CD8-positive, alpha-beta memory T cell (primary cell): ENCODE measurements at regions not wholly inside any gene's neighbourhood (a gene's known extent, or its start where the extent isn't known, plus 50 kb on each side); places are given as distances from the start of the nearest gene placed in this dataset.
"Not testable (repeated sequence)": the region's sequence is repeated elsewhere in the genome, so short reads cannot be mapped to it uniquely, and the experiment has no call there.

Source experiments
- CTCF ChIA-PET: fragments of 350-600 bp; sonication (Branson Sonifier 250); formaldehyde crosslinking; loops from one replicate; lab custom pipeline; 2021; ENCODE audit warnings: antibody characterized with exemption; lab: Charles Lee
- POLR2A ChIA-PET: fragments of 350-600 bp; sonication (Branson Sonifier 250); formaldehyde crosslinking; loops from one replicate; lab custom pipeline; 2021; ENCODE audit warnings: antibody characterized with exemption; lab: Charles Lee
- DNase-seq, 5 donors: peaks; one replicate each; pipeline versions ENCODE4 v3.0.0 to v3.0.0-alpha.2; 2020 to 2022; ENCODE audit warnings: mixed read lengths in 1 of 5
- H3K27ac ChIP-seq: one replicate; pipeline ENCODE4 v1.7.0; 2013; ENCODE audit warnings: low read depth, mild to moderate bottlenecking, low read length, moderate library complexity
- H3K27me3 ChIP-seq: 2 replicates; pipeline ENCODE4 v1.7.0; 2013; ENCODE audit warnings: low read length, mild to moderate bottlenecking; ENCODE audit not compliant: insufficient read depth, poor library complexity, severe bottlenecking
- H3K36me3 ChIP-seq: 2 replicates; pipeline ENCODE4 v1.7.0; 2013; ENCODE audit warnings: mild to moderate bottlenecking, low read length, moderate library complexity; ENCODE audit not compliant: insufficient read depth
- H3K4me1 ChIP-seq: 2 replicates; pipeline ENCODE4 v1.7.0; 2013; ENCODE audit warnings: mild to moderate bottlenecking, low read length, moderate library complexity; ENCODE audit not compliant: insufficient read depth
- H3K4me3 ChIP-seq: 2 replicates; pipeline ENCODE4 v1.7.0; 2013; ENCODE audit warnings: mild to moderate bottlenecking, low read length
- H3K9me3 ChIP-seq: 2 replicates; pipeline ENCODE4 v1.7.0; 2013; ENCODE audit warnings: mild to moderate bottlenecking, low read length
- H3K27ac Mint-ChIP-seq, 8 donors: one replicate each; pipeline ENCODE4 v1.8.0; 2020 to 2021; ENCODE audit warnings: mixed read lengths in 8 of 8, mild to moderate bottlenecking in 6 of 8, inconsistent platforms in 3 of 8, moderate library complexity in 3 of 8
- H3K27me3 Mint-ChIP-seq, 2 donors: one replicate each; pipeline ENCODE4 v1.8.0; 2020 to 2021; ENCODE audit warnings: mixed read lengths in 2 of 2, mild to moderate bottlenecking in 1 of 2, moderate library complexity in 1 of 2
- H3K36me3 Mint-ChIP-seq, 3 donors: one replicate each; pipeline ENCODE4 v1.8.0; 2020 to 2021; ENCODE audit warnings: mixed read lengths in 3 of 3, inconsistent platforms in 1 of 3, mild to moderate bottlenecking in 1 of 3
- H3K4me1 Mint-ChIP-seq, 3 donors: one replicate each; pipeline ENCODE4 v1.8.0; 2020 to 2021; ENCODE audit warnings: mixed read lengths in 3 of 3, inconsistent platforms in 1 of 3, mild to moderate bottlenecking in 1 of 3
- H3K4me3 Mint-ChIP-seq, 7 donors: one replicate each; pipeline ENCODE4 v1.8.0; 2020 to 2021; ENCODE audit warnings: mixed read lengths in 7 of 7, mild to moderate bottlenecking in 6 of 7, moderate library complexity in 4 of 7, inconsistent platforms in 2 of 7
- H3K9me3 Mint-ChIP-seq, 5 donors: one replicate each; pipeline ENCODE4 v1.8.0; 2020 to 2022; ENCODE audit warnings: mixed read lengths in 5 of 5, mild to moderate bottlenecking in 3 of 5, moderate library complexity in 2 of 5, inconsistent platforms in 1 of 5

GRCh38 chr4:72765788-72766187, 196.8 kb upstream of the ADAMTS3 start:
- H3K27me3 ChIP-seq, H3K36me3 ChIP-seq, H3K27me3 Mint-ChIP-seq, H3K27ac Mint-ChIP-seq, H3K9me3 Mint-ChIP-seq, H3K27ac ChIP-seq, DNase-seq, H3K4me3 ChIP-seq, CTCF ChIA-PET, H3K4me3 Mint-ChIP-seq, H3K36me3 Mint-ChIP-seq, POLR2A ChIA-PET, H3K9me3 ChIP-seq, H3K4me1 ChIP-seq, H3K4me1 Mint-ChIP-seq: not testable (repeated sequence)

- H3K36me3 ChIP-seq, result no peaks in the 10 kb centered on the region
- H3K9me3 Mint-ChIP-seq, result peaks cover 0 to 5% (median 2%) of the 10 kb centered on the region in 5 donors
- H3K4me1 Mint-ChIP-seq, result no peaks in the 10 kb centered on the region
- H3K9me3 ChIP-seq, result no peaks in the 10 kb centered on the region
- H3K4me3 ChIP-seq, result no peak overlapping the region
- peaks cover 3 to 4% of the 10 kb centered on the region in 2 donors for H3K27me3 Mint-ChIP-seq
- H3K36me3 Mint-ChIP-seq, result no peaks in the 10 kb centered on the region
- no peak overlapping the region for H3K27ac ChIP-seq
- no peaks in the 10 kb centered on the region for H3K27me3 ChIP-seq
- CTCF ChIA-PET, result no interaction called here
- no peak overlapping the region for H3K4me3 Mint-ChIP-seq
- POLR2A ChIA-PET, result no interaction called here
- no peak overlapping the region for H3K27ac Mint-ChIP-seq
- no peaks in the 10 kb centered on the region for H3K4me1 ChIP-seq
- DNase-seq, result no peak
Observed at GRCh38 chr4:72761368-72762038, 192.5 kb upstream of the ADAMTS3 start.

GRCh38 chr4:72753414-72753813, 184.4 kb upstream of the ADAMTS3 start:
- DNase-seq, H3K4me3 ChIP-seq, H3K27ac Mint-ChIP-seq, CTCF ChIA-PET, H3K4me1 ChIP-seq, H3K27ac ChIP-seq, H3K9me3 ChIP-seq, POLR2A ChIA-PET, H3K27me3 Mint-ChIP-seq, H3K27me3 ChIP-seq, H3K4me3 Mint-ChIP-seq, H3K36me3 ChIP-seq, H3K36me3 Mint-ChIP-seq, H3K4me1 Mint-ChIP-seq: not testable (repeated sequence)
- H3K9me3 Mint-ChIP-seq, result peaks cover 23 to 32% (median 24%) of the 10 kb centered on the region in 5 donors

- Mint-ChIP-seq H3K4me3 (no peak overlapping the region), H3K36me3 (no peaks in the 10 kb centered on the region), H3K27me3 (peaks cover 0 to 2% of the 10 kb centered on the region in 2 donors), H3K4me1 (no peaks in the 10 kb centered on the region), H3K9me3 (peaks cover 0 to 5% (median 3%) of the 10 kb centered on the region in 5 donors), H3K27ac (no peak overlapping the region)
- ChIA-PET POLR2A (no interaction called here), CTCF (no interaction called here)
- no peak for DNase-seq
- no peaks in the 10 kb centered on the region for H3K9me3 ChIP-seq
- H3K36me3 ChIP-seq, result no peaks in the 10 kb centered on the region
- H3K4me1 ChIP-seq, result no peaks in the 10 kb centered on the region
- H3K27me3 ChIP-seq, result no peaks in the 10 kb centered on the region
- H3K27ac ChIP-seq, result no peak overlapping the region
- no peak overlapping the region for H3K4me3 ChIP-seq
Observed at GRCh38 chr4:72744103-72744725, 175.2 kb upstream of the ADAMTS3 start.

GRCh38 chr4:72743078-72743477, 174.1 kb upstream of the ADAMTS3 start:
- no peaks in the 10 kb centered on the region for H3K4me1 ChIP-seq
- Mint-ChIP-seq H3K27ac (no peak overlapping the region), H3K27me3 (peaks cover 0 to 2% of the 10 kb centered on the region in 2 donors), H3K9me3 (peaks cover 0 to 5% (median 3%) of the 10 kb centered on the region in 5 donors), H3K4me3 (no peak overlapping the region), H3K36me3 (no peaks in the 10 kb centered on the region), H3K4me1 (no peaks in the 10 kb centered on the region)
- no peaks in the 10 kb centered on the region for H3K9me3 ChIP-seq
- DNase-seq, result no peak
- ChIA-PET POLR2A (no interaction called here), CTCF (no interaction called here)
- H3K36me3 ChIP-seq, result no peaks in the 10 kb centered on the region
- H3K4me3 ChIP-seq, result no peak overlapping the region
- H3K27ac ChIP-seq, result no peak overlapping the region
- H3K27me3 ChIP-seq, result no peaks in the 10 kb centered on the region

GRCh38 chr4:72715299-72715698, 146.3 kb upstream of the ADAMTS3 start:
- Histone ChIP-seq H3K36me3 (no peaks in the 10 kb centered on the region), H3K4me1 (no peaks in the 10 kb centered on the region), H3K4me3 (no peak overlapping the region), H3K9me3 (no peaks in the 10 kb centered on the region), H3K27me3 (no peaks in the 10 kb centered on the region), H3K27ac (no peak overlapping the region)
- ChIA-PET POLR2A (no interaction called here), CTCF (no interaction called here)
- Mint-ChIP-seq H3K36me3 (no peaks in the 10 kb centered on the region), H3K4me1 (no peaks in the 10 kb centered on the region), H3K27me3 (peaks cover 0 to 1% of the 10 kb centered on the region in 2 donors), H3K9me3 (no peaks in the 10 kb centered on the region), H3K4me3 (no peak overlapping the region), H3K27ac (no peak overlapping the region)
- DNase-seq, result no peak

GRCh38 chr4:72714482-72715279, 145.7 kb upstream of the ADAMTS3 start:
- ChIA-PET CTCF (no interaction called here), POLR2A (no interaction called here)
- Mint-ChIP-seq H3K9me3 (no peaks in the 10 kb centered on the region), H3K27ac (no peak overlapping the region), H3K36me3 (no peaks in the 10 kb centered on the region), H3K4me1 (no peaks in the 10 kb centered on the region), H3K27me3 (peaks cover 0 to 1% of the 10 kb centered on the region in 2 donors), H3K4me3 (no peak overlapping the region)
- no peaks in the 10 kb centered on the region for H3K9me3 ChIP-seq
- H3K36me3 ChIP-seq, result no peaks in the 10 kb centered on the region
- H3K27me3 ChIP-seq, result no peaks in the 10 kb centered on the region
- DNase-seq, result no peak
- H3K4me3 ChIP-seq, result no peak overlapping the region
- no peaks in the 10 kb centered on the region for H3K4me1 ChIP-seq
- no peak overlapping the region for H3K27ac ChIP-seq

GRCh38 chr4:72712997-72713396, 144.0 kb upstream of the ADAMTS3 start:
- Histone ChIP-seq H3K9me3 (no peaks in the 10 kb centered on the region), H3K27ac (no peak overlapping the region), H3K36me3 (no peaks in the 10 kb centered on the region), H3K27me3 (no peaks in the 10 kb centered on the region), H3K4me1 (no peaks in the 10 kb centered on the region), H3K4me3 (no peak overlapping the region)
- H3K4me1 Mint-ChIP-seq, result no peaks in the 10 kb centered on the region
- CTCF ChIA-PET, result no interaction called here
- H3K27me3 Mint-ChIP-seq, result peaks cover 3% of the 10 kb centered on the region in 2 donors
- no peak for DNase-seq
- POLR2A ChIA-PET, result no interaction called here
- H3K36me3 Mint-ChIP-seq, result no peaks in the 10 kb centered on the region
- no peak overlapping the region for H3K4me3 Mint-ChIP-seq
- no peak overlapping the region for H3K27ac Mint-ChIP-seq
- H3K9me3 Mint-ChIP-seq, result no peaks in the 10 kb centered on the region
